ENCODE measurements at regions not wholly inside any gene's neighbourhood (a gene's known extent, or its start where the extent isn't known, plus 50 kb on each side); places are given as distances from the start of the nearest gene placed in this dataset.

DNA sequence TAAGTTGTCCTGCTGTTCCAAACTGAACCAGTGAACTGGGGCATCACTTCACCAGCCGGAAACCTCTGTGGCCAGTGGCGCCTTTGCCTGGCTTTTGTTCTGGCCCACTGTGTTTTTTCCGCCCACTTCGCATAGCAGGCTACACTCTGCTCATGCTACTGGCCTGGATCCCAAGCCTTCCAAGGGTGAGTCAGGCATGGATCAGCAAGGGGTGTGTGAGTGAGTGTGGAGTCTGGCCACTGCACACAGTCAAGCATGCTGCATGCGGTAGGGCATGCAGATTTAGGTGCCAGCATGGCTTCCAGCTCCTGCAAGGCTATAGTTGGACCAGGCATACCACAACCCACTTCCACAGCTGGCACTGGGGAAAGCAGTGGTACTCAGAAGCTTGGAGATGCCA lies 1967.9 kb downstream of the C4orf33 start:
- DNase-seq (ENCODE audit: low spot score): no peak

DNA sequence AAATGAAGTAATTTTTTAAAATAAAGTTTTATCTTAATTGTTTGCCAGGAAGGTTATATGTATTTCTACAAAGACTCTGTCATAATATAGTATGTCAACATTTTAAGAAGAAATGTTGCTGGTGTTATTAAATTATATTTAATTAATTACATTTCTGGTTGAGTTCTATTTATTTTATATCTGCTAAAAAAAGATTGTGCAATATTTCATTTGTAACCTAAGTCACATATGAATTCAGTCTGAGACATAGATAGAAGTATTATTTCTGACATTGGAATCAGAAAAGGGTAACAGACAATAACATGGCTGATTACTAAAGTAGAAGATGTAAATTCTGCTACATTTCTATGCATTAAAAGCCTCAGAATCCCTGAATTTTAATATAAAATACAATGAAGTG lies 1985.1 kb downstream of the C4orf33 start:
- no peak for DNase-seq (ENCODE audit: low spot score)

DNA sequence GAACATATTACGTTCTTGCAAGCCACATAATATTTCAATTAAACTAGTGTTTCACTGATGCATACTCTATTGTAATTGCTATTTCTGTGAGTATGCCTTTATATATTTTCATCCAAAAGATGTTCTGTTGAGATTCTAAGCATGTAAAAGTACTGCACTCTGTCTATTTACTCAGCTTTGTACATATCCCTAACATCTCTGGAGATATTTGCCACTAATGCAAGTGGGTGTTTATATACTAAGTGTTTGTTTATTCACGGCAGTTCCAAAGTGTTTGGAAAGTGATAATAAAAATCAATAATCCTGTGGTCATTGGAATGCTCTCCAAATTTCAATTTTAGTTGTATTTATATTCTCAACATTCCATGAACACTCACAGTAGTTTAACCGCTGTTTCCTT lies 1989.0 kb downstream of the C4orf33 start:
- DNase-seq (ENCODE audit: low spot score): no peak

DNA sequence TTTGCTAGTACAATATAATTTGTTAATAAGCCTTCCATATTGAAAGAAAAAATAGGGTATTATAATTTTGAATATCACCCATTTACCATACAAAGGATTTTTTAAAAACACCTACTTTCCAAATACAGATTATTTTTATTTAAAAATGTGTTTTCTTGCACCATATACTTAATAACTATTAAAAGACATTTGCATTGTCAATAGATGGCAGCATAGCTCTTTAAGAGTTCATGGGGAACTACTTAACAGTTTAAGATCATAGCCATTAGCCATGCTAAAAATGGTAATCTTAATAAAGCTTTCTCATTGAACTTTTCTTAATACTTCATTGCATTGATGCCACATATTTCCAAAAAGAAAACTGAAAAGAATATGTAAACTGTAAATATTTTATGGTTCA lies 1995.9 kb downstream of the C4orf33 start:
- DNase-seq (ENCODE audit: low spot score): no peak

DNA sequence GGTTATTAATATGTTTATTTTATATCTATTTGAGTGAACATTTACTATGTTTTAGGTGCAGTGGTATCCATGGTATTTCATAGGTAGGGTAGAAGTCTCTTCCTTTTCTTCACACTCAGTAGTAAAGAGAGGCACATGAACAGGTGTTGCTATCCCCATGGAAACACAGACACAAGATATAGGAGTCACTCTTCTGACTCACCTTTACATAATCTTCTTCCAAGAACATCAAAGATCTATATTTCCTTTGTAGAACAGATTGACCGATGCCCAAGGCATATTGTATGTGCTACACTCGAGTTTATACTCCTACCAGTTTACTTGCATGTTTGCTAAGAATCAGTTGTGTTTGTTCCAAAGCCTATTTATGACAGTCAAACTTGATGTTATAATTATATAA lies 1997.4 kb downstream of the C4orf33 start:
- no peak for DNase-seq (ENCODE audit: low spot score)

DNA sequence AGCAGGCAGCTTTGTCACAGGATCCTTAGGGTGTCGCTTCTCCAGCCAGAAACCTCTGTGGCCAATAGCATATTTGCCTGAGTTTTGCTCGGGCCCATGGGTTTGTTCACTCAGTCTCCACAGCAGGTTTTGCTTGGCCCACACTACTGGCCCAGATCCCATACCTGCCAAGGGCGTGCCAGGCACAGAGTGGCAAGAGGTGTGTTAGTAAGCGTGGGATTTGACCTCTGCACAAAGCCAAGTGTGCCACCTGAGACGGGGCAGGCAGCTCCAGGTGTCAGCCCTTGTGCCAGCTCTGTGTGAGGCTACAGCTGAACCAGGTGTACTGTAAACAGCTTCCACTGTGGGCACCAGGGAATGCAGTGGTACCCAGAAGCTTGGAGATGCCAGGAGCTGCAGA lies 2003.0 kb downstream of the C4orf33 start:
- no peak for DNase-seq (ENCODE audit: low spot score)

DNA sequence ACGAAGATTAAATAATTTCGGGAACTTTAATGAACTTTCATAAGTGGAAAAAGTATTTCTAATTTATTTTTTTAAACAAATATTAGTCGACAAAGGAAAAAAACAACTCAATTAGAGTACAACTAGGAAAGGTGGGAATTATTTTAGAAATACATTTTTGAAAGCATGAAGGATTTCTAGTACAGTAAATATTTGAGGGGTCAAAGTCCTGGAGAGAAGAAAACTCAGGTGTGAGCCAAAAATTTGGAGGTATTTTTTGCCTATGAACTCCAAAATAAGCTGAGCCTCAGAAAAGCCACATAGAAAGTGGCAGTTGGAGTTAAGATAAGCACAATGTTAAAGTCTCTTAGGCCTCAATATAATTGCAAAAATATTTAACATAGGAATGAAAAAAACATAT lies 2017.3 kb downstream of the C4orf33 start:
- DNase-seq (ENCODE audit: low spot score): no peak

DNA sequence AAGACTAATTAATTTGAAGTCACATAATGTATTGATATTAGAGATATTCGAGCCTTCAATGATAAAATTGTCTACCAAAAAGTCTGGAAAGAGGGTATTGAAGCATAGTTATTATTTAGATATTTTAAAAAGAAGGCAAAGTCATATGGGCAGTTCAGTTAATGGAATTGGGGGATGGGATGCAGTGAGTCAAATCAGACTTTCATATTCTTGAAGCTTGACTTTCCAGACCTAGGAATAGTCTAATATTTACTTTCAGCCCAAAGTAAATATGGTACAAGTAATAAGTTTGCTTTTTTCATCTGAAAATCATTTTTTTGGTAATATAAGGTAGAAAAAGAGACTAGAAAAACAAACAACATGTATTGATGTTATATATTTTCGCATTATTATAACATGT lies 2017.8 kb downstream of the C4orf33 start:
- DNase-seq (ENCODE audit: low spot score): no peak

DNA sequence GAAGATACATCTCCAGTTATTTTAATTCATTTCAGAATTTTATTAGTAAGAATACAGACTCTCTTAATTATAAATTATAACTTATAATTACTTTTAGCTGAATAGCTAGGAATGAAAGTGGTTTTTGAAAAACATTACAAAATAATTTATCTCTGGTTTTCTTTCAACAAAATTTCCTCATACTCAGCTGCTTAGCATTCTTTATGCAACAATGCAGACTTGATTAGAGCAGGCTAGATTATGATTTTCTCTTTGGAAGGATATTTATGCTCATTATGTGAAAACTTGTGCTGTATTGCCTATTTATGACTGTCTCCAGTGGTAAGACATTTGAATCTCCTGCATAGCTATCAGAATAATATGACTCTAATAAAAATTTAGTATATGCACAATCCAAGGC lies 2023.7 kb downstream of the C4orf33 start:
- no peak for DNase-seq (ENCODE audit: low spot score)

DNA sequence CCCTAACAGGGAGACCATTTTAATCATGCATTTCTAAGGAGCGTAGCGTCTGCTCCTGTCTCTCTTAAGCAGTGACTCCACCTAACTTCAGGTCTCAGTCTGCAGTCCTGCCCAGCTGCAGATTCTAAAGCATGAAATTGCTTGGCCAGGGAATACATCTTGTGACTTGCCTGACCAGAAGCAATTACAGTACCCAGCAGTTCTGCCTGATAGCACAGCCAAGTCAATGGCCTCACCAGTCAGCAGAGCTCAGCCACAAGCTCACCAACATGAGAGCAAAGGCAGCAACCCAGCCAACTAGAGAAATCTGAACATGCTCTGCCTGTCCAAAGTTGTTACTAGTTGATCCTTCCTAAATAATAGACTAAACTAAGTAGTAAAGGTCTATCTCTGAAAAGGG lies 2011.9 kb upstream of the PCDH10 start:
- no peak for DNase-seq (ENCODE audit: low spot score)

DNA sequence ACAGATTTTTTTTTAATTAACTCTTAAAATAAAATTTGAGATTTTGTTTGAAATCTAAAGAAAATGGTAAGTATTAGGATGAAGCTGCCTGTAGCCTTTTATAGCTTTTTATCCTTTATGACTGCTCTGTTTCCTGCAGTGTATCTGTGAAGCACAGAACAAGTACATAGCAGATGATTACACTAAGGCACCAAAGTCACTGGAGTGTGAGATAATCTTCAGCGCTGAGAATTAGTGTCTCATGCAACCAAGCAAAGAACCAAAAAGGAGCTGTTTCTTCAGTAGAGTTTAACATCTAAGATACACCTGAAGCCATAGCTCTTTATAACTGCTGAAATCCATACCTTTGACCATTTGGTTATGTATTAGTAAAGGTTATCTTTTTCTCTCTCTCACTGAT lies 1989.8 kb upstream of the PCDH10 start:
- no peak for DNase-seq (ENCODE audit: low spot score)

DNA sequence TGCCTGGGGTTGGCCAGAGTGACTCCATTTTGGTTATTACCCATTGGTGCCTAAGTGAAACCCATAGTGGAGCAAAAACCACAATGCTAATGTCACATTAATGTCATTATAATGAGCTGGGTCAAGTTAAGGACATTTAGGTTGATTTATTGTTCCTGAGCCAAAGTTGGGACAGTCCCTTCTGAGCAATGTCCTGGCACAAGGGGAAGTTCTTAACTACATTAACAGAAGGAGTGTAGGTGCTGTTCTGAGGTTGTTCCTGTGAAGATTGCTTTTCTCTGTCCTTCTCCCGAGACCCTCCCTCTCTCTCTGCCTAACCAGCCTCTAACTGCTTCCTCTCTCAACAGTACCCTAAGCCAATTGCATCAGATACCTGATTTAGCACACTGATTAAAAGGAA lies 1956.8 kb upstream of the PCDH10 start:
- no peak for DNase-seq (ENCODE audit: low spot score)

DNA sequence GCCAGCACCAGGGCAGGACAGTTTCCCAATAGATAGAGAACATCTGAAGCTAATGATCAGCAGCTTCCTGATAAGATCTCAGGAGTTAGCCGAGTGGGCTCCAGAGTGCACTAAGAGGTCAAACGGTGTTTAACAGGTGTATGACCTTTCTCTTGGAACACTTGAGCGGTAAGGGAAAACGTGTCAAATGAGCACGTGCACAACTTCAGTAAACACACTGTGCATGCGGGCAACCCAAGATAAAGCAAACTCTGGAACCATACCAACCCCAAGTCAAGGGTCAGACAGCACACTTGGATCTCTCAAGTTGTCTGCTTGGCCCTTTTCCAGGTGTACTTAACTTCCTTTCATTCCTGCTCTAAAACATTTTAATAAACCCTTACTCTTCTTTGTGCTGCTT lies 1941.5 kb upstream of the PCDH10 start:
- no peak for DNase-seq (ENCODE audit: low spot score)

DNA sequence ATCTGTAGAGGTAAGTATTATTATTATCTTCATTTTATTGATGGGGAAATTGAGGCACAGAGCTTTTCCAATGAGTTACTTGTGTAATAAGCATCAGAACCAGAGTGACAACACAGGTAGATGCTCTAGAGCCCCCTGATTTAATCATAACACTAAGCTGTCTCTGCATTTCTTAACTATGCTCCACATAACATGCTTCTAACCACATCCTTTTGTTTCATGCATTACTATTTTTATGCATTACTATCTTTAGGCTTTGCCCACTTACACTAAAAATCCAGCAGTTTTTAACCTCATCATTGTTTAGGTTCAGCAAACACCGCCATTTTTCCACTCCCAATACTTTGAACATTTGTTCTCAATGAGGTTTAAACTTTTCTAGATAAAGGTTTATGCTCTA lies 1900.8 kb upstream of the PCDH10 start:
- DNase-seq (ENCODE audit: low spot score): no peak

DNA sequence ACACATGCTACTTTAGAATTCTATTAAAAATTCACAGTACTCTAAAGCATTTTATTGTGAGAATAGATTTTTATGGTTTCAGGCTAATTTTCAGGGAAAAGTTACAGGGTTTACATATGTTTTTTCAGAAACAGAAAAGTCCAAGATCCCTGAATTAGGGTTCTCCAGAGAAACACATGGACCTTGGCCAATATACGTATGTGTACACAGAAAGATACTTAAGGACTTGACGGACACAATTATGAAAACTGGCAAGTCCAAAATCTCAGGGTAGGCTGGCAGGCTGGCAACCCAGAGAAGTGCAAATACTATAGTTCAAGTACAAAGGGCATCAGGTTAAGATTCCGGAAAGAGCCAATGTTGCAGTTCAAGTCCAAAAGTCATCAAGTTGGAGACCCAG lies 1897.8 kb upstream of the PCDH10 start:
- no peak for DNase-seq (ENCODE audit: low spot score)

DNA sequence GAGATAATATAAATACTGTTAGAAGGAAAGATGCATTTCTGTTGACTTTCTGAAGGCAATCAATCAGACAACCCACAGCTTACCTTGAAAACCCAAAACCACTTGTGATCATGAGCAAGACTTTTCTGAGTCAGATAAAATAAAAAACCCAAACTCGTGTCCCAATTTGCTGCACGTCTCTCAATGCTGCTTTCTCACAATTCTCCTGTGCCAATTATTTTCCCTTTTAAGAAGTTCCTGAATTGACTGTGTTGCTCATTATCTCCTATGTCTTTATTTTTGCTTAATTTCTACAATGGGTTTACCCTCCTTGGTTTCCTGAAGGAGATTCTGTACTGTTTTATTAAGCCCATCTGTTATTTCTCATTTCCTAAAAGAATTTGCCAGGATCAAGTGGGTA lies 1891.9 kb upstream of the PCDH10 start:
- DNase-seq (ENCODE audit: low spot score): no peak

DNA sequence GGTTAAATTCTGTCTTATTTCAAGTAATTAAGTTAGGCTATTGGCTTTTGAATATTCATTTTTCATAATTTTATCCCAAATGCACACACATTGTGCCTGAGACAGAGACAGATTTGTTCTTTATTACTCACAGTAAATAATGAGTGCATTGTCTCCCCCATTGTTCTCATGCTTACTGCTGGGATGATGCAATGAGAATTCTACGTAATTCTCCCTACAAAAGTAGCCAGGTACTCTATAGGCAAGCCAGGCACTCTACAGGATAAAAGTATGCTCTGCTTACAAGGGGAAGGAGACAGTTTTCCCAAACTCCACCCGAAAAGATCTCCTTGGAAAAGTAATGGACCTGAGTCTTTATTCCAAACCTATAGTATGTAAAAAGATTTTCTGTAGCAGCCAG lies 1890.7 kb upstream of the PCDH10 start:
- no peak for DNase-seq (ENCODE audit: low spot score)

DNA sequence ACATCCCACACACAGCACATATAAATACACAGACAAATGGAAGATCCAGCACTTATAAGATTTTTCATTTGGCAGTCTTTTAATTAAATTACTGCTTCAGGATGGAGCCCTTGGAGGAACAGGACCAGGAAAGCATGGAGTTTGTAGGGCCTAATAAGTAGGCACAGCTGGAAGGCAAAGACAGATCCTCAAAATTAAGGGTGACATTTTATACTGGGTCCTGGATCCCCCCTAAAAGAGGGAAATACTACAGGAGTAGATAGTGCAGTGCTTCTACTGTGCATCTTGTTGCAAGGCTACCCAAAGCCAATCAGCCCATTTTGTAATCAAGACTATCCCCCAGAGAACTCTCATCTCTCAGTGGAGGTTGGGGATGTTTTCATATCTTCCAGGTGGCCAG lies 1860.7 kb upstream of the PCDH10 start:
- DNase-seq (ENCODE audit: low spot score): no peak

DNA sequence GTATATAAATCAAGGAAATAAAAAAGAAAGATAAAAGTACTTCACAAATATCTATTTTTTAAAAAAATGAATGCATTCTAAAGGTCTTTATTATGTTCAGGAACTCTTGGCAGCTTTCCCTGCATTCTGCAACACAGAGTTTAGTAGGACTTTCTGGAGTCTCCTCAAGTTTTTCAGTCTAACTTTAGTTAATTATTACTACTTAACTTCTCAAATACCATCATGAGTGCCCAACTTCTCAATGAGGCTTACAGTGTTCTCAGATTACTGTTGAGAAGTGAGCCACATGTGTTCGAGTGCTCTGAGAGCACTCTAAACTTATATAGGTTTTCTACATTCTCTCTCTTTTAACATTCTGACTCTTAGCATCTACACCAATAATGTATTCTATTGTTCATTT lies 1852.9 kb upstream of the PCDH10 start:
- DNase-seq (ENCODE audit: low spot score): no peak

DNA sequence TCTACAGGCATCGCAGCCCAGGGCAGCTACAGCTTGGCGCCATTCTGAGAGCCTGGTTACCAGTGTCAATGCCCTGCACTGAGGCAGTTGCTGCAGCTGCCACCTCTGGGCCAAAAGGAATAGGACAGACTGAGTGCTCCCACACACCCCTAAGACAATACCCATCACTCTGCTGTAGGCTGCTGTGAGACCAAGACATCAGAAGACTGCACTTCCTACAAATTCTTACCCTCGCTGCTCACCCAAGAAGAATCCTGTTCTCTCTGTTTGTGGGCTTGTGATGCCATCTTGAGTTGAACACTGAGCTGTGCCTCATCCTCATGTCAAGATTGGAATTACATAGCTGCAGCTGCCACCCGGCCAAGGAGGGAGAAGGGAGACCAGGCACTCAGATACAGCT lies 1847.0 kb upstream of the PCDH10 start:
- DNase-seq (ENCODE audit: low spot score): no peak

DNA sequence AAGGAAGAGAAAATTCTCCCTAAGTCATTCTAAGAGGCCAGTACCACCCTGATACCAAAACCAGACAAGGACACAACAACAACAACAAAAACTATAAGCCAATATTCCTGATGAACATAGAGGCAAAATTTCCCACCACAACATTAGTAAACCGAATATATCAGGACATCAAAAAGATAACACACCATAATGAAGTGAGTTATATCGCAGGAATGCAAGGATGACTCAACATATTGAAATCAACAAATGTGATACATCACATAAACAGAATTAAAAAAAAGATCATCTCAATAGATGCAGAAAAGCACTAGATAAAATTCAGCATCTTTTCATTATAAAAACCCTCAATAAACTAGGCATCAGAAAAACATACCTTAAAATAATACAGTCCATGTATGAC lies 1844.4 kb upstream of the PCDH10 start:
- no peak for DNase-seq (ENCODE audit: low spot score)

DNA sequence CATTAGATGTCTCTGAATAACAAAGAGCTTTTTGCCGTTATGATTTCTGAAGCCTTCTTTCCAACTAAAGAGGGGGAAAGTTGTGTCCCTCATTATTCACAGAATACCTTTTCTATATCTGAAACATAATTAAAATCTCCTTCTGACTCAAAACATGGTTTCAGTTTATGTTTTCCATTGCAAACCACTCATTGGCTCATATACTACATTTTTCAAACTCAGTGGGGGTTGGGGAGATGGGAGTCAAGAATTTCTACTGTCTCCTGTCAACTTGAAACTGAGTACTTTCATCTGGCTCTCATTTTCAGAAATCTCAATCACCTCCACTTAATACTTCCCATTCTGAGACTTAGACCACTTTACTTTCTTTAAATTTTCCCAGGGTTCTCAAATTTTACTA lies 1839.5 kb upstream of the PCDH10 start:
- no peak for DNase-seq (ENCODE audit: low spot score)

DNA sequence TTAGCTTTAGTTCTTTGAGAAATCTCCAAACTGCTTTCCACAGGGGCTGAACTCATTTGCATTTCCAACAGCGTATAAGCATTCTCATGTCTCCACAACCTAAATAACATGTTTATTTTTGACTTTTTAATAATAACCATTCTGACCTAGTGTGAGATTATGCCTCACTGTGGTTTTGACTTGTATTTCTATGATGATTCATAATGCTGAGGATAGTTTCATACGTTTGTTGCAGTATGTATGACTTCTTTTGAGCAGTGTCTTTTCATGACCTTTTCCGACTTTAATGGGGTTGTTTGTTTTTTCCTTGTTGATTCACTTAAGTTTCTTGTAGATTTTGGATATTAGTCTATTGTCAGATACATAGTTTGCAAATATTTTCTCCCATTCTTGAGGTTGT lies 1833.0 kb upstream of the PCDH10 start:
- no peak for DNase-seq (ENCODE audit: low spot score)

DNA sequence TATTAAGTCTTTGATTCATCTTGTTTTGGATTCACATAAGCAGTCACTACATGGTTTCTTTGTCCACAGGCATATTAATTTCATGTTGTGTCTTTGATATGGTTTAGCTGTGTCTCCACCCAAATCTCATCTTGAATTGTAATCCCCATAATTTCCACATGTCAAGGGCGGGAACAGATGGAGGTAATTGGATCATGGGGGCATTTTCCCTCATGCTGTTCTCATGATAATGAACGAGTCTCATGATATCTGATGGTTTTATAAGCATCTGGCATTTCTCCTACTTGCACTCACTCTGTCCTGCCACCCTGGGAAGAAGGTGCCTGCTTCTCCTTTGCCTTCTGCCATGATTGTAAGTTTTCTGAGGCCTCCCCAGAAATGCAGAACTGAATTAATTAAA lies 1811.2 kb upstream of the PCDH10 start:
- no peak for DNase-seq (ENCODE audit: low spot score)

DNA sequence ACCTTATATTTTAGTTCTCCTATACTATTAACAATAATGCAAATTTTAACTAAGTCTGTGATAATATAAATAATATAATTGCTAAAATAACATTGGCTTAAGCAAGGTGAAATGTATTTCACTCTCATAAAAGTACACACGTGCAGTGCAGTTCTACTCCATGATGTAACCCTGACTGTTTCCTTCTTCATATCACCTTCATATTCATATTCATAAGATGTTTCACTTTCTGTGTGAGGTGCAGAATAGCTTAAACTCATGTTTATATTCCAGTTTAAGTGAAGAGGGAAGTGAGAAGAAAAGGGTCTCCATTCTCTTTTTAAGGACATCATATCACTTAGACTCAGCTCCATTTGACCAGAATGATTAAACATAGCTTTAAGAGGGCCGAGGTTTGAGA lies 1810.0 kb upstream of the PCDH10 start:
- no peak for DNase-seq (ENCODE audit: low spot score)

DNA sequence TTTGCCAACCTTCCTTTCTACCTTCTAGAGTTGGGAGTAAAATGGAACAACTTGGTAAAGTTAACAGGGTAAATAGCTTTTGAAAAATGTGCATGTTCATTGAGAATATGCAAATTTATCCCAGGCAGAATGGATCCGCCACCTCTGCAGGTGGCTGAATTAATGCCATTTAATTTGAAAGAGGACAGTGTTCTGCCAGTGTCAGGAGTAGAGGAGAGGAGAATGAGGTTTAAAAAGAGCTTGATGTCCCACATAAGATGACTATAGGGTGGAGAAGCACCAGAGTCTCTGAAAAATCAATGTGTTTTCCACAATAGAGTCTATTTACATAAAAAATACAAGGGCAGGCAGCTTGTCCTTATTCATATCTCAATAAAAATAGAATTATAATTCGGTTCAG lies 1804.3 kb upstream of the PCDH10 start:
- DNase-seq (ENCODE audit: low spot score): no peak
